Stimulated activated CD4-positive, alpha-beta T cell treated with anti-CD3 and anti-CD28 coated beads, Interleukin-1b, Interleukin-23, amount 100 ng/mL, for 48 hours (primary cell): ENCODE measurements at regions not wholly inside any gene's neighbourhood (a gene's known extent, or its start where the extent isn't known, plus 50 kb on each side); places are given as distances from the start of the nearest gene placed in this dataset.
"Not testable (repeated sequence)": the region's sequence is repeated elsewhere in the genome, so short reads cannot be mapped to it uniquely, and the experiment has no call there.

Source experiments
- DNase-seq: peaks from one replicate; pipeline ENCODE4 v3.0.0-alpha.2; 2020

DNA sequence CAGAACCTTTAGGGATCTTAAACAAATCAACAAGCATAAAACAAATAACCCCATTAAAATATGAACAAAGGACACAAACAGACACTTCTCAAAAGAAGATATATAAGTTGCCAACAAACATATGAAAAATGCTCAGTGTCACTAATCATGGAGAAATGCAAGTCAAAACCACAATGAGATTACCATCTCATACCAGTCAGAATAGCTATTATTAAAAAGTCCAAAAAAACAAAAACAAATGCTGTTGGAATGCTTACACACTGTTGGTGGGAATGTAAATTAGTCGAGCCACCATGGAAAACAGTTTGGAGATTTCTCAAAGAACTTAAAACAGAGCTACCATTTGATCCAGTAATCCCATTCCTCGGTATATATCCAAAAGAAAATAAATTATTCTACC, 423.6 kb downstream of the OTOL1 start:
- no peak for DNase-seq

DNA sequence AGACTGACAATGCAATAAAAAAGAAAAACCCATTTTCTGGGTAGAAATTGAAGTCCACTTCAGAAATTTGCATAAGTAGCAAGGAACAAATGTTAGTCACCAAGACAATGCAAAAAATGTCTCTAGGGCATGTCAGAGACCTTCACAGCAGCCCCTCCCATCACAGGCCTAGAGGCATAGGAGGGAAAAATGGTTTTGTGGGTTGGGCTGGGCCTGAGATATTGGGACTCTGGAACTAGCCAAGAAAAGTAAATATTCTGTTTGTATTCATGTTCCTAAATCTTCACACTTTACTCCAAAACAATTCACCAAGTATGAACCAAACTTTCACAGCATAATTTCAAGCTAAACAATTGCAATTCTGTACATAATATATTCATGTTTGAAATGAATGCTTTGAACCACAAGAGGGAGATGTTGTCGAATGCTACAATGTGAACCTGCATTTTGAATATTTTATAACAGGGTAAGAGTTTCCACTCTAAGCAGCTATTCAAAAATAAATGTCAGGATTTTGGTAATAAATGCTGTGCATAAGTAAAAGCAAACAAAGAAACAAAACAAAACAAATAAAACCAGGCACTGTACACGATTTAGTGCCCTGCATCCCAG, 429.2 kb downstream of the OTOL1 start:
- DNase-seq = no peak

DNA sequence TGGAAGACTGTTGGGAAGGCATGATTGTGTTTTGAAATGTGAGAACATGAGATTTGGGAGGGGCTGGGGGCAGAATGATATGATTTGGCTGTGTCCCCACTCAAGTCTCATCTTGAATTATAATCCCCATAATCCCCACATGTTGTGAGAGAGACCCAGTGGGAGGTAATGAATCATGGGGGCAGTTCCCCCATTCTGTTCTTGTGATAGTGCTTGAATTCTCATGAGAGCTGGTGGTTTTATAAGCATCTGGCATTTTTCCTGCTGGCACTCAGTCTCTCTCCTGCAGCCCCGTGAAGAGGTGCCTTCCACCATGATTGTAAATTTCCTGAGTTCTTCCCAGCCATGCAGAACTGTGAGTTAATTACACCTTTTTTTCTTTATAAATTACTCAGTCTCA, 430.5 kb downstream of the OTOL1 start:
- no peak for DNase-seq

DNA sequence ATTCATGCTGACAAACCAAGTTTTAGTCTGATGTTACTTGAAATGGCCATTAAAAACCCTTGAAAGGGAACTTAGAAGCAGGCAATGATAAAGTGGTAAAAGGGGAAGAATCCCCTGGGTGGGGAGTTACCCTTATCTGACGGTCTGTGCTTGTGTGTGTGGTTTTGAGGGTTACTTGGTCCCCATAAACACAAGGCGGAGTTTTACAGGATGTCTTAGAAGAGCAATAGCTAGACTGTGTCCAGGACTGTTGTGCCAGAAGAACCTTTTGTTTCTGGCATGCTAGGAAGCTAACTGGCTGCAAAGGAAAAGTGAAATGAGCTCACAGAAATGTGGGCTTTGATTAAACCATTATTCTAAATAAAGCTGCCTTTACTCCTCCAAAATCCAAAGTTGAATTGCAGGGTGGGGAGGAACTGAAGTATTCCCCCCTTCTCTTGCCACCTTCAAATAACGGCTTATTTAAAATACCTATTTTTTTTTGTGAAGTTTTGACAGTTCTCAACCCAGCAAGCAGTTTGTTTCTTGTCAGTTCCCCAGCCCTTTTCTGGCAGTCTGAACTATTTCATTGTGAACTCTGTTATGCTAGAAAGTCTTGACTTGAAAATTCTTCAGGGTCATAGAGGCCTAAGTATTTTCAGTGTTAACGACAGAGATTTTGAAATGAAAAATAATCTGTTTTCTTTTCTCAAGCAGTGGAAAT, 443.5 kb downstream of the OTOL1 start:
- DNase-seq = no peak

DNA sequence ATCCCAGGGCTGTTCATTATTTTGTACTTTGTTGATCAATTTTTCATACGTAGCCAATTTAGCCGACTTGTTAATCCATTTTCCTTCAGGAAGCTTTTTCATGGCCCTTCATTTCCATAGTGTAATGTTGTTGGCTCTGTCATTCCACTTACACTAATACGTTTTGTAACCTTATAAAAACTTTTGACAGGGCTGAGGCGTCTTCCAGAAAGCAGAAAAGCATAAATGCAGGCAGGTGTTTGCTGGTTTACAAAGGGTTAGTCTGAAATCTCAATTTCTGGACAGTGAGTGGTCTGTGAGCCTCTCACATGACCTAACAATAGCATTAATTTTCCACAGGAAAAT, 444.0 kb downstream of the OTOL1 start:
- DNase-seq = no peak

DNA sequence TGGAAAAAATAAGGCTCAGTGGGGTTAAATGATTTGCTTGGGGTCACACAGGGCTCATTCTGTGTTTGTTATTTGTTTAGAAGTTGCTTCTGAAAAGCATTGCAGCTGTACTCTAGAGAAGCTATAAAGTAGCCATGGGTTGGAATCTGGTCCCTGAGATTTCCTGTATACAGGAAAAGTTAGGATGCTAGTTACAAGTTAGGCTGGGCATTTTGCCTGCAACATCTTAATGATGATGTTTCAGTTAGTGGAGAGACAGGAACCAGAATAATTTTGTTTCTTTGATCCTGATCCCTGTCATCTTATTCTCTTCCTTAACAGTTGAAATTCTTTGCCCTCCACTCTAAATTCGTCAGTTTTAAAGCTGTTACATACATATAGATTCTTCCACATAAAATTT, 445.3 kb downstream of the OTOL1 start:
- DNase-seq = no peak

DNA sequence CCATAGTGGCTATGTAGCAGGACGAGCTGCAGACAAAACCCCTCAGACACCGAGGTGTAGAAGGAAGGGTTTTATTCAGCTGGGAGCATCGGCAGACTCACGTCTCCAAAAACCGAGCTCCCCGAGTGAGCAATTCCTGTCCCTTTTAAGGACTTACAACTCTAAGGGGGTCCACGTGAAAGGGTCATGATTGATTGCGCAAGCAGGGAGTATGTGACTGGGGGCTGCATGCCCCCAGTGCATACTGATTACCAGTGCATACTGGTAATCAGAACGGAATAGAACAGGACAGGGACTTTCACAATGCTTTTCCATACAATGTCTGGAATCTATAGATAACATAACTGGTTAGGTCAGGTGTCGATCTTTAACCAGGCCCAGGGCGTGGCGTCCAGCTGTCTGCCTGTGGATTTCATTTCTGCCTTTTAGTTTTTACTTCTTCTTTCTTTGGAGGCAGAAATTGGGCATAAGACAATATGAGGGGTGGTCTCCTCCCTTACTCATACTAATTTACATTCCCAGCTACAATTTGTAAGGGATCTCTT, 447.3 kb downstream of the OTOL1 start:
- not testable (repeated sequence) for DNase-seq

DNA sequence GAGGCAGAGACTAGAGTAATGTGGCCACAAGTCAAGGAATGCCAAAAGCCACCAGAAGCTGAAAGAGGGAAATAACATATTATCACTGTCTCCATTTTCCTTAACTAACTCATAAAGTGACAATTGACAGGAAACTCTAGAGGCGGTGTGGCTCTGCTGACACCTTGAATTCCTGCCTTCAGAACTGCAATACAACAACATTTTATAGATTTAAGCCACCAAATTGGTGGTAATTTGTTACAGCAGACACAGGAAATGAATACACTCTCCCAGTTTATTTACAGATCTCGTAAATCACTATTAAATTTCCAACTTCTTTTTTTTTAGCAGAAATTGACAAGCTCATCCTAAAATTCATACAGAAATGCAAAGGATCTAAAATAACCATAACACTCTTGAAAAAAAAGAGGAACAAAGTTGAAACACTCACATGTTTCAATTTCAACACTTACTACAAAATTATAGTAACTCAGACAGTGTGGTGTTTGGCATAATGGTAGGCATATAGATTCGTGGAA, 449.9 kb downstream of the OTOL1 start:
- no peak for DNase-seq

DNA sequence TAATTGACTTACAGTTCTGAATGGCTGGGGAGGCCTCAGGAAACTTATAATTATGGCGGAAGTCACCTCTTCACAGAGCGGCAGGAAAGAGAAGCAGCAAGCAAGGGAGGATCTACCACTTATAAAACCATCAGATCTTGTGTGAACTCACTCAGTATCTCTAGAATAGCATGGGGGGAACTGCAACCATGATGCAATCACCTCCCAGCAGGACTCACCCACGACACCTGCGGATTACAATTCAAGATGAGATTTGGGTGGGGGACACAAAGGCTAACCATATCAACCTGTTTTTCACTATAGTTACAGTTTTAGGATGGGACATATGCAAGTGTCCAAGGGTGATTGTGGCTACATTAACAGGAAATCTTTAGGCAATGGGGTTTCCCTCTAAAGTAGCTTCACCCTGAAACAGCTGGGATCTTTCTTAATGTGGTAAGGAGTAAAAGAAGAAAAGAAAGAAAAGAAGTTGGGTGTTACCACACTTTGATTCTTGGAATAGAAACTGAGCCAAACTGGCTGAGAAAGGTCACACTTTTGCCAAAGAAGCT, 453.8 kb downstream of the OTOL1 start:
- no peak for DNase-seq

DNA sequence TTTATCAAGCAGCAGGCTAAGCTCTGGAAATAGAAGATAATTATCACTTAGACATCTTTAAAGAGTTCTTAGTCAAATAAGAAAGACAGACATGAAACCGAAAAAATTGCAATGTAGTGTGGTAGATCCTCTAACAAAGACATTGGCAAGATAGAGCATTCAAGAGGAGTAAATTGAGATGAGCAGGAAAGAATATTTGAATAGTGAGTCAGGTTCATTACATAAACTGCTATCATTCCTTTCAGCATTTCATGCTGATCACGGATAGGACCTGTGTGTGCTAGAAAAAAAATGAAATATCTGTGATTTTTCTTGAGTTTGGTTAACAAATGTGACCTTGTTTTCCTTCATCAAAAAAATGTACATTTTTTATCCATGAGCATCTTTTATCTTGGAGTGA, 460.9 kb downstream of the OTOL1 start:
- no peak for DNase-seq

DNA sequence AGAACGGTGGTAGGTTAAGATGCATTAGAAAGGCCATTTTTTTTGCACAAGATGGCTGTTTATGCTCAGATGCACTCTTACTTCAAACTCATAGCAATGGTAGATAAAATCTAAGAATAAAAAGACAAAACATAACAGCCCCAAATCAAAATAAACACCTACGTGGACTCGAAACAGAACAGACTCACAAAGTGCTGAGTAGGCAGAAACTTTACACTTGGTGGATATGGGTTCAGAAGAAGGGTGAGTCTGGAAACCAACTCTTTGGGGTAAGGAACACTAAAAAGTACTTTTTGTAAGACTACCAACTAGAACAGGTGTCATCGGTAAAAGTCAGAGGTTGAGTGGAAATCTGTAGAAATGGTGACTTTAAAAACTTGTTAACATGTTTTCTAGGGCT, 468.2 kb downstream of the OTOL1 start:
- no peak for DNase-seq

DNA sequence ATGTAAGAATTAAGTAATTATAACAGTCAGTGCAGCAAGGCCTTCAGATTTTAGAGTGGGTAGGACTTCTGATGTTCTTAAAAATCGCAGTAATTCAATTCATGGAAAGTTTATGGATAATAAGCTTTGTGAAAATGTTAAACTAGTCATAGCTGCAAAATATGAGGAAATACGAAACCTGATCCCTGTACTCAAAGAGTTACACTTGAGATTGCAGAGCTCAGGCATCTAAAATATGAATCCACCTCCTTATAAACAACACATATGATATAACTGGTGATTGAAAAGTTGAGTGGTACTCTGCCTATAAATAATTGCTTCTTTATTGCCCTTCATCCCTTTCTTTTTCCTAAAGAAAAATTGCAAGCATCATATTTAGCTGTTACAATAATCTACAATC, 473.3 kb downstream of the OTOL1 start:
- DNase-seq = no peak

DNA sequence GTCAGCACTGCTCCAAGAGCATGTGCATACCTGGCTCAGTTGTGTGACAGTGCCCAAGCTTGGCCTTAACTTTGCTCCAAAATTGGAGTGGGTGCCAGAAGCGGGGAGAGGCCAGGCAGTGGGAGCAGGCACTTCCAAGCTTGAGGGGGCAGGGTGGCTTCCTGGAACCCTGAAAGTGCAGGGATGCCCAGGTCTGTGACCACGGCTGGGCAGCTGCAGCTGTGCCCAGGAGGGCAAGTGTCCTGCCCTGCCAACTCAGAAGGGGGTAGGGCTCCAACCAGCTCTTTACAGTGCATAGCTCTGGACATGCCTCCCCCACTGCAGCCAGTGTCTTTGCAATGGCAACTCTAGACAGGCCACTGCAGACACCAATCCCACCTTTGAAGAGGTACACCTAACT, 478.6 kb downstream of the OTOL1 start:
- DNase-seq = no peak

DNA sequence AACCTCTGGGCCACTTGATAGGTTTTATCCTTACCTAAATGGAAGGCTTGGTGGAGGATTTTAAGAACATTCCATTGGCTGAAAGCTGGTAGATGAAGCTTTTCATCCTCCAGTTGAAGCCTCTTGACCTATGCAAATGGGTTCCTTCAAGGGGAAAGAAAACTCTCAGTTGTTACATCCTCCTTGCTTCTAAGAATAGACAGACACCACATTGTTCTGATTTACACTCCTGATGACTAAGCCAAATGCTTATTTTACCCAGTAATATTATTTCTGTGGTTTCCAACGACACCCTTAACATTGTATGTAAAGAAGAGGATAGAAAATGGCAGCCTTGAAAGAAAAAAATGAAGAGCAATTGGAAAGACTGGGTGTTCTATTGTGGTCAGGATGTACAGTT, 480.5 kb downstream of the OTOL1 start:
- DNase-seq = no peak

DNA sequence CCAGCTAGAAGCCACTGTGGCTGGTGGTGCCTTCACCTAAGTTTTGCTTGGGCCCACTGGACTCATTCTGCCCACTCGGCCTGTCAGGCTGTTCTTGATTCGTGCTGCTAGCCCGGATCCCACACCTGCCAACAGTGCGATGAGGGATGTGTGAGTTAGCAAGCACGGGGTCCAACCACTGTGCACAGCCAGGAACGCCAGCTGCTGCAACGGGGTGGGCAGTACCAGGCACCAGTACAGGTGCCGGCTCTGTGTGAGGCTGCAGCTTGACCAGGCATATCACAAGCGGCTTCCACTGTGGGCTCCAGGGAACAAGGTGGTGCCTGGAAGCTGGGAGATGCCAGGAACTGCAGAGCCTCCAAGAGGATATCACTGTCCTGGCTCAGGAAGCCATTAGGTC, 481.2 kb downstream of the OTOL1 start:
- DNase-seq = no peak

DNA sequence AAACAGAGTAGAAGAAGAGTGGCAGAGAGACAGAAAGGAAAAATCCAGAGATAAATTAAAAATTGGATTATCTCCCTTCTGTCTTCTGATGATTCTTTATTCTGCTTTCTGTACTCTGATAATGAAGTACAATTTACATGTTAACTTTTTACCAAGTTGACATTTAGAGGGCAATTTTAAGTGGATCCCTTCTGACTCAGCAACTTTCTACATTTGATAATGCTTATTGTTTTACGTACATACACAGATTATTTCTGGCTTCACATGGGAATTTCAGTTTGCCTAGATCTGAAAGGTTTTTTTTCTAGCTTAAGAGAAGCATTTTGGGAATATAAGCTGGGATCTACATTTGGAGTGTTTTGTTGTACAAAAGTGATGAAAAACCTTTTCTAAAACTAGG, 491.3 kb downstream of the OTOL1 start:
- DNase-seq = no peak

DNA sequence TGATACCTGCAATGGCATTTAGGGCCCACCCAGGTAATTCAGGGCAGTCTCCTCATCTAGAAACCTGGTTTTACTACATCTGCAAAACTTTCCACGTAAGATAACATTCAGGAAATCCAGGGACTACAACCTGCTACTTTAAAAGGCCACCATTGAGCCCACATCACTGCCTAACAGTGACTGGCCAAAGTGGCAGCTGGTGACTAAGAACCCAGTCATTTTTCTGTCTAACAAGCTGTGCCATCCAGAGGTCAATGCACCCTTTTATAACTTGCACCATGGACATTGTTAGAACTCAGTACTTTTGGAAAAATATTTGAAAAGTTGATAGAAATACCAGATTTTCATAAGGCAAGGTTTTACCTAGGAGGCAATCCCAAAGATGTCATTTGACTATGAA, 492.4 kb downstream of the OTOL1 start:
- DNase-seq = no peak

DNA sequence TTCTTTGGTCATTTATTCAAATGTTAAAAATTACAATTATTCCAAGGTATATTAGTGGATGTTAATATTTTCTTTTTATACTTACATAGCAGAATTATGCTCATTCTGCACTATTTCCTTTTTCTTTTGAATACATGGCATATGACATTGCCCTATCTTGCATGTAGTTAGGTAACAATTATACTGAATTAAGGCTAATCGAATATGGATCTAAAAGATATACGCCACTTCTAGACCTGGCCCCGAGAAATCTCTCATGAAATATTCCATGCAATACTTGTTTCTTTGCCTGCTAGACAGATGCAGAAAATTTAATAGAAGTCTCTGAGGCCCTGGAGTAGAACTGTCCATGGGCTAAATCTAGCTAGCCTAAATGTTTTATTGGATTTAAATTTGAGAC, 493.4 kb downstream of the OTOL1 start:
- no peak for DNase-seq

DNA sequence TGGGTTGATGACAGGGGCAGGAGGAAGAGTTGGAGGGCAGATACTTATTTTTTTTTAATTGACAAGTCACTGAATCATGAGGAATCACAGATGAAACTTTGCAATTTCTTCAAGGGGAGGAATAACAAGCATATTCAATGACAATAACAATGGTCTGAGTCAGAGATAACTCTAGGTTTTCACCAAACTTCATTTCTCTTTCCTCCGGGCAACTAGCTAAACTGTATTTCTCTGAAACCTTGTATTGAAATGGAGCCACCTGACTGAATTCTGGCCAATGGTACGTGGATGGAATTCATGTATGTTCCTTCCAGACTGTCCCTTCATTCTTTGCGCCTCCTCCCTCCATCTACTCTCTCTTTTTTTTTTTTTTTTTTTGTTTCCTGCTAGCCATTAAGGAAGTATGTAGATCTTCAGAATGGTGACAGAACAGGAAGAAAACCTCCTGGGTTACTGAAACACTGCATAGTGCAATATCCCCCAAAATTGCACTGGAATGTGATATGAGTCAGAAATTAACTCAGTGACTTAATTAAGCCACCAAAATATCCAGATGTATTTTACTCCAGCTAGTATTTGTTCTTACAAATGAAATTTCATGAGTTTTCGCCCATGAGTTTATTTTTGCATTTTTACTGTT, 495.4 kb downstream of the OTOL1 start:
- DNase-seq = no peak

DNA sequence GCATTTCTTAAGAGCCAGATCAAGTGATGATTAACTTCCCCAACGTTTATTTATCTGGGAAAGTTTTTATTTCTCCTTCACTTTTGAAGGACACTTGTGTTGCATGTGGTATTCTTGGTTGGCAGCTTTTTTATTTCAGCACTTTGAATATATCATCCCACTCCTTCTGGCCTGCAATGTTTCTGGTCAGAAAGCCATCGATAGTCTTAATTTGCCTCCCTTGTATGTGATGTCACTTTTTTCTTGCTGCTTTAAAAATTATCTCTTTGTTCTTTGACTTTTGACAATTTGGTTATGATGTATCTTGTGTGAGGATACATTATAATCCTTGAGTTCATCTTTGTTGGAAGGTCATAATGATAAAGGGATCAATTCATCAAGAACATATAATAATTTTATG, 503.2 kb downstream of the OTOL1 start:
- no peak for DNase-seq

DNA sequence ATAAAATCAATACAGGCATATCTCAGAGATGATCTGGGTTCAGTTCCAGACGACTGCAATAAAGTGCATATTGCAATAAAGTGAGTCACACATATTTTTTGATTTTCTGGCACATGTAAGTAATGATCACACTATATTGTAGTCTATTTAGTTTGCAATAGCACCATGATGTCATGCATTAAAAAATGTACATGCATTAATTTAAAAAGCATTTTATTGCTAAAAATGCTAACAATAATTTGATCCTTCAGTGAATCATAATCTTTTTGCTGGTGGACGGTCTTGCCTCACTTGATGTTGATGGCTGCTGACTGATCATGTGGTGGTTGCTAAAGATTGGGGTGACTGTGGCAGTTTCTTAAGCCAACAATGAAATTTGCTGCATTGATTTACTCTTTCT, 511.1 kb downstream of the OTOL1 start:
- DNase-seq = no peak

DNA sequence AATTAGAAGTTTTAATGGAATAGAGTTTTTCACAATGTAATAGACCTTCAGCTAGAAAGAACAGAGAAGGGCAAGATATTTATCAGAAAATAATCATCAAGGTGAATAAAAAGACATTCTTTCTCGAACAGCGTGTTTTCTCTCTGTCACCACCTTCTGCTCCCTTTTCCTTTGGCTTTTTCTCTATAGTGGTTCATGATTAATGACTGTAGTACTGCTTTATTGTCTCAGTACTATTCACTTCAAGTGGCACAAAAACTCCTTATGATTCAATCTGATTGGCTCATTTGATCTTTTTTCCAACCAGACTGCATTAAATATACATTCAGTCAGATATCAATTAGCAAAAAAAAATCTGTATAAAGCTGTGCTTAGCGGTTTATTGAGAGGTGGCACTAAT, 516.0 kb downstream of the OTOL1 start:
- DNase-seq = no peak

DNA sequence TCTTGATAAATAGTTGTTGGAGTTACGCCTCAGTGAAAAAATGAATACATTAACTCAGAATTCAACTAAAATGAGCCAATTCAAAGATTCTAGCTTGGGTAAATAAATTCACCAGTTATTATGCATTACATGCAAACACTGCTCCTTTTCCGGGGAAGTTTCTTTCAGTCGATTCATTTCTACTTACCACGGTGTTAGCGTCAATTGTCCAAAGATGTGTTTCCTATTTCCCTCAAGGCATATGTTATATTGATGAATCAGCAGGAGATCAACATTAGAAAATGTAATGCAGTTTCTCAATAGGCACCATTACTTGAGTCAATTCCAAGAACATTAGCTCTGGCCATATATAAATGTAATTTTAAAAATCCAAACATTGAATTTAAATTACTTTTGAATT, 517.7 kb downstream of the OTOL1 start:
- no peak for DNase-seq

DNA sequence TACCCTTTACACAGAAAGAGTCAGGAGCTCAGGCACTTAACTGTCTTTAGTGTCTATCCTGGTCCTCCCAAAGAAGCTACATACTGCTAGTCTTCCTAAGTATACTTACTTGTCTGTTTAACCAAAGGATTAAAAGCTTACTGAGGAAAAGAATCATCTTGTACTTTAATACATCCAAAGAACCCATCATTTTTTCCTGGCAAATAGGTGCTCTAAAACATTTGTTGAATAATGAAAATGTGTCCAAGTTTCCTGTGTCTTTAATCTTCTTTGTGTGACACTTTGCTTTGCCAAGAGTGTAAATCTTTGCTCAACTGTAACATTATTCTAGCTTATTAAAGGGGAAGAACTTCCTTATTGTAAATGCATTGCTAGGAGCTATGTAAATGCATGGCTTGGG, 519.2 kb downstream of the OTOL1 start:
- no peak for DNase-seq
